Kidney tubule cell (primary cell): ENCODE measurements at regions not wholly inside any gene's neighbourhood (a gene's known extent, or its start where the extent isn't known, plus 50 kb on each side); places are given as distances from the start of the nearest gene placed in this dataset.
A peak's percentile ranks its signal among the peaks of the same experiment; 100 is the strongest.
"Not testable (repeated sequence)": the region's sequence is repeated elsewhere in the genome, so short reads cannot be mapped to it uniquely, and the experiment has no call there.

Source experiments
- DNase-seq: peaks from one replicate; pipeline ENCODE4 v3.0.0-alpha.2; 2018; ENCODE audit warnings: low spot score

DNA sequence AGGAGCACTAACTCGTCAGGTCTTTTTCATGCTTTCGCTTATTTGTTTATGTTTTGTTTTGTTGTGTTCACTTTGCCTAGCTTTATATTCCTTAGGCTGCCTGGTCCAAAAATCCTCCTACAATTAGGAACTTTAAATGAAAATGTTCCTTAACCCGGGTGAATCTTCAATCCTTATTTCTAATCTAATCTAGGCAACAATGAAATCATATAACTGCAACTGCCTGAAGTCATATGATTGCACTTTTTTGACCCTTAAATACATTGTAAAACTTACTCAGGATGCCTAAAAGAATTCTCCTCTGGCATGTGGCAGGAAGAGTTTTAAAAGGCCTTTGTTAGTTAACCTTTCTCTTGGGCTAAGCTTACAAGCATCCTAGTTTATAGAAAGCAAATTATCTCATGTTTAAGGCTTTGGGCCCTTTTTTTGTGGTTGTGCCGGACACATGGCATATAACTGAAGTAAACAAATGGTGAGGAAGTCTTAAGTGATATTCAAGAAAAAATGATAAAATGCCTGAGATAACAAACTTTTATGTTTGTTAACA lies 279.4 kb downstream of the FAT4 start:
- DNase-seq, result no peak

DNA sequence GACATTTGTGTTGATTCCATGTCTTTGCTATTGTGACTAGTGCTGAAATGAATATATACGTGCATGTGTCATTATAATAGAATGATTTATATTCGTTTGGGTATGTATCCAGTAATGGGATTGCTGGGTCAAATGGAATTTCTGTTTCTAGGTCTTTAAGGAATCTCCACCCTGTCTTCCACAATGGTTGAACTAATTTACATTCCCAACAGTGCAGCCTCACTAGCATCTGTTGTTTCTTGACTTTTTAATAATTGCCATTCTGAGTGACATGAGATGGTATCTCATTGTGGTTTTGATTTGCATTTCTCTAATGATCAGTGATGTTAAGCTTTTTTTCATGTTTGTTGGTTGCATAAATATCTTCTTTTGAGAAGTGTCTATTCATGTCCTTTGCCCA lies 291.2 kb downstream of the FAT4 start:
- not testable (repeated sequence) for DNase-seq

DNA sequence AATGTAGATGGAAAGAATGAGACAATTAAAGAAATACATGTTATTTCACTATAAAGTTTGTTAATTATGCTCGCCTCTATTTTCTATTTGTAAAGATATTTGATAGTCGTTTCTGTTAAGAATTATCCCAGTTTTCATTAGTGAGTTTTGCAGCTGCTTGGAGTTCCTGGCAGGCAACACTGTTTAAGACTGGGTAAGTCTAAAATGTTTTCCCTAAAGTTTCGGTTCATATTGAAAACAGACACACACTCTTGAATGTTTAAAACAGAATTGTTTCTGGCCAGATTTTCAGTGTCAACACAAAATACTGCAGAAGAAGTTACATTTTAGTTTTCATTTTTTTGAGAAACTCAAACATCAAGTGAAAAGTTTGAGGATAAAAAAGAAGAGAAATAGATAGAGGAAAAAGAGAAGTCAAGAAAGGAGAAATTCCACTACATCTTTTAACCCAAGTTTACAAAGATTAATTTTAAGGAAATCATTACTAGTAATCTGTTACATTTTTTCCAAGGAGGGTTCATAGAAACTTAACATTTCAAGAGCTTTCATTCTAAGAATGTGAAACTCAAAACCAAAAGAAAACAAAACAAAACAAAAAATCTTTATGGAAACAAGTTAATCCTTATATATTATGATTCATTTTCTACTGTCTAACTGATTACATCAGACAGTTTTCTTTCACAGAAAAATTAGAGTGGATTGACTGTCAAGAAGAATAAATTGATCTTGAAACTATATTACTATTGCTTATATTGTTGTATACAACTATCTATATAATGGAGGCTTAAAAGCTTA lies 305.5 kb downstream of the FAT4 start:
- no peak for DNase-seq

DNA sequence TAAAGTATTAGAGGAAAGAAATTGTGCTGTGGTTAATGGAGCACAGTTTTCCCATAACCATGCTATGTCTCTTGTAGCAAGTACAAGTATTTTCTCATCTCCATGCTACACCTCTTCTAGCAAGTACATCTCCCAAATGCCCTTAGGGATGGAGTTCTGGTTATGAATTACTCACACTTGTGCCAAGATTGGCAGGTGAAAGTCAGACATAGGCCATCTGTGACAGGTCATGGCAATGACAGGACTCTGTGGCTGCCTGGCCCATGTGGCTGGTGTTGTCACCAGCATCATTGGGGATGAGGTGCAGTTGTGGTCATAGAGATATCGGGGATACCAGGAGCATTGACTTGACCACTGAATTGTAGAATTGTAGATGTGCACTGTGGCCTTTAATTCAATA lies 310.2 kb downstream of the FAT4 start:
- no peak for DNase-seq

DNA sequence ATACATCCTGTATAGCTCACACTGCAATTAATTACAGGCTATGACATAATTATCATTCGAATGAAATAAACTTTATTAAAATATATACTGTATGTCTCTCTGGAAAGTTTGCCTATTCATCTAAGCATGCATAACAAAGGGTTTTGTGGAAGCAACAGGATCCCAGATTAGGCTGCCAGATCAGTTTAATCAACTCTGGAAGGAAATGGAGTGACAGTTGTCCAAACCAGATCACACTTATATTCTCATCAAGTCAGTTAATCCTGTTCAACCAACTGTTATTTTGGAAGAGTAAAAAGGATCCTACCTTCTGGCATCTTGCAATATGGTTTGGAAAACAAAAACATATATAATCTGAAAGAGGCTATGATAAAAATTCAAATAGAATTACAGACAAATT lies 312.2 kb downstream of the FAT4 start:
- DNase-seq, result no peak

DNA sequence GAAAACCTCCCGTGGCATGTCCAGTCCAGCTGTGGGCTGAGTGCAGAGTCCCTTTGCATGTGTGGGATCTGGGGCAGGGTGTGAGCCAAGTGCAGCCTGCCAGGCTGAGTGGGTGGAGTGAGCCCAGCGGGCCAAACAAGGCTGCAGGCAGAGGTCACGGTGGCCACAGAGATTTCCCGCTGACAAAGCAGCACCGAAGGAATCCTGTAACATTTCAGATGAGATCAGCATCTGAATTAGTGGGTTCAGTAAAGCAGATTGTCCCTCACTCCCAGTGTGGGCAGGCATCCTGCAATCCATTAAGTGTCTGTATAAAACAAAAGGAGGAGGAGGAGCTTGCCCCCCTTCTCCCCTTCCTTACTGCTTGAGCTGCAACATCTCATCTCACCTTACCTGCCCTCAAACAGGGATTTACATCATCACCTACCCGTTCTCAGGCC lies 324.4 kb downstream of the FAT4 start:
- DNase-seq, result peak; percentile 36

DNA sequence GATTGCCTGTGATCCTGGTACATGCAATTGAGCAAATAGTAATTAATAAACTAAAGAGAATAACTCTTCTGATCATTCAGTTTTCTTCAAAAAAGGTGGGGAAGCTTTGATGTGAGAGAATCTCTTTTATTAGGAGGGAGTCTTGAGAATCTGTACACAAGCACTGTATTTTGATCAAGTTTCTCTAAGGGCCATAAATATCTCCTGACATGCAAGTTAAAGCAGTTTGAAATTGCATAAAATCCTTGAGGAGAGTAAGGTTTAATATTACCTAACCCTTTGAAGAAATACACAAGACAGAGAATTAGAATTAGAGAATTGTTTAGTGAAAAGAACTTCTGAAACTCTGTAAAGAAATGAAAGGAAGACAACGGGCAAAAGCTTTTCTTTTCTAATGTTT lies 326.9 kb downstream of the FAT4 start:
- DNase-seq, result no peak

DNA sequence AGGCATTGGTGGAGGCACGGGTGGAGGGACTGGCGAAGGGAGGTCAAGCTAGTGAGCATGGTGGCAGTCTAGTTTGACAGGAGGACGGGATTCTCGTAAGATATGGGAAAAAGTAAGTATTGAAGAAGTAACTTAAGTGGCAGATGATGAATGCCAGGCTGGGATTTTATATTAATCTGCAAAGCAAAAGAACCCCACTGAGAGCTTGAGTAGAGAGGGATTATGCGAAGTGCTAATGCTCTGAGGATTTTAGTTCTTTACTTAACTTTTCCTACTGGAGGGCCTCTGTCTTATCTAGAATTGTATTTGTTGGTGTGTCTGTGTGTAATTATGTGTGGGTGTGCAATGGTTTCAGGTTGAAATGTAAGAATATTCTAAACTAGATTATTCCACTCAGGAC lies 327.9 kb downstream of the FAT4 start:
- no peak for DNase-seq

DNA sequence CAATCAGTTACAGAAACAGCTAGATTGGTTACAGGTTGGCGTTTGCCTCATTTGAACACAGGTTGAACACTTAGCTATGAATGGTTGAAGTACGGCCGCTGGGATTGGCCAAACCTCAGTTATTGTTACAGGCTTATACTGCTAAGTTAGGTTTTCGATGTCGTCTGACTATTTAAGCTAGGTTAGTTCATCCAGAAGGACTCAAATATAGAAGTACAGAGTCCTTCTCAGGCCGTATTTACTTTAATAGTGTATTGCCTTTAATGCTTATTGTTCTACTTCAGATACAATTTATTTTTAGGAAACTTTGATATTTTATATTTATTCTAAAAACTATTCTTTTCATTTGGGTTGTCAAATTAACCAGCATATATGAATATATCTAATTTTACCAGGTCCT lies 334.7 kb downstream of the FAT4 start:
- no peak for DNase-seq

DNA sequence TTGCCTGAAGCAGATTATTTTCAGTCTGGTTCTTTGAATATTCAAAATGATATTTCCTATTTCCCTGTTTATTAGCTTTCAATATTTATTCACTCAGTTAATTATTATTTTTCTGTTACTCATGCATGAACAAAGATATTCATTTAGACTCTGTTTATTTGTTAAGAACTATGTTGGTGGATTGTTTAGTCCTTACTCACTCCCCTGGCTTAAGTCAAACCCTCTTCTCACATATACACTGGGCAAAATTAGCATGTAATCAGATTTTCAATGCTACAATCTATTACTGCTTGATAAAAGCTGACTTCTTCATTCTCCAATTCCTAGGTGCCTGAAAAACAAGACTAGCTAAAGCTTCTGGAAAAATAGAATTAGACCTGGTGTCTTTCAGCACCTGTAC lies 335.8 kb downstream of the FAT4 start:
- peak; percentile 9 for DNase-seq

DNA sequence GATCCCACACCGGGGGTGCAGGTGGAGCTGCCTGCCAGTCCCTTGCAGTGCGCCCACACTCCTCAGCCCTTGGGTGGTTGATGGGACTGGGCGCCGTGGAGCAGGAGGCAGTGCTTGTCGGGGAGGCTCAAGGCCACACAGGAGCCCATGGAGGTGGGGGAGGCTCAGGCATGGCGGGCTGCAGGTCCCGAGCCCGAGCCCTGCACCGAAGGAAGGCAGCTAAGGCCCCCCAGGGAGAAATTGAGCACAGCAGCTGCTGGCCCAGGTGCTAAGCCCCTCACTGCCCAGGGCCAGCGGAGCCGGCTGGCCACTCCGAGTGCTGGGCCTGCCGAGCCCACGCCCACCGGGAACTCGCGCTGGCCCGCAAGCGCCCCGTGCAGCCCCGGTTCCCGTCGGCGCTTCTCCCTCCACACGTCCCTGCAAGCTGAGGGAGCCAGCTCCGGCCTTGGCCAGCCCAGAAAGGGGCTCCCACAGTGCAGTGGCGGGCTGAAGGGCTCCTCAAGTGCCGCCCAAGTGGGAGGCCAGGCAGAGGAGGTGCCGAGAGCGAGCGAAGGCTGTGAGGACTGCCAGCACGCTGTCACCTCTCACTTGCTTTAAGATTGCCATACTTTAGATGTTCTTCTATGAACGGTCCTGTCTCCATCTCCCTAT lies 337.1 kb downstream of the FAT4 start:
- not testable (repeated sequence) for DNase-seq

DNA sequence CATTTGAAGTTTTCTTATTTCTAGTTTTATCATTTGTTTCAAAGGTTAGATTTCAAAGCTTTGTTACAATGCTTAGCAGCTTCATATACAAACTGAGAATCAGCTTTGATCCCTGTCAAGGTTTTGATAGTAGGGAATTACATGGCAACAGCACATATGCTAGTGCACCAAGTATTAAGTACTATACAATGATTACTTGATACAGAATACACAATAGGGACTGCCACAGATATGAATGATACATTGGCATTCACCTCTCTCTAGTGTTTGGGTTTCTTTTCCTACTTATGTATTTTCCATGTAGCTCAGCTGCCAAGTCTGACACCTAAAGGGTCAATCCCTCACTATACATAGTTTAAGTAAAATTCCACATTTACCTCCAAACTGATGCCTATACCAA lies 344.0 kb downstream of the FAT4 start:
- DNase-seq, result no peak

DNA sequence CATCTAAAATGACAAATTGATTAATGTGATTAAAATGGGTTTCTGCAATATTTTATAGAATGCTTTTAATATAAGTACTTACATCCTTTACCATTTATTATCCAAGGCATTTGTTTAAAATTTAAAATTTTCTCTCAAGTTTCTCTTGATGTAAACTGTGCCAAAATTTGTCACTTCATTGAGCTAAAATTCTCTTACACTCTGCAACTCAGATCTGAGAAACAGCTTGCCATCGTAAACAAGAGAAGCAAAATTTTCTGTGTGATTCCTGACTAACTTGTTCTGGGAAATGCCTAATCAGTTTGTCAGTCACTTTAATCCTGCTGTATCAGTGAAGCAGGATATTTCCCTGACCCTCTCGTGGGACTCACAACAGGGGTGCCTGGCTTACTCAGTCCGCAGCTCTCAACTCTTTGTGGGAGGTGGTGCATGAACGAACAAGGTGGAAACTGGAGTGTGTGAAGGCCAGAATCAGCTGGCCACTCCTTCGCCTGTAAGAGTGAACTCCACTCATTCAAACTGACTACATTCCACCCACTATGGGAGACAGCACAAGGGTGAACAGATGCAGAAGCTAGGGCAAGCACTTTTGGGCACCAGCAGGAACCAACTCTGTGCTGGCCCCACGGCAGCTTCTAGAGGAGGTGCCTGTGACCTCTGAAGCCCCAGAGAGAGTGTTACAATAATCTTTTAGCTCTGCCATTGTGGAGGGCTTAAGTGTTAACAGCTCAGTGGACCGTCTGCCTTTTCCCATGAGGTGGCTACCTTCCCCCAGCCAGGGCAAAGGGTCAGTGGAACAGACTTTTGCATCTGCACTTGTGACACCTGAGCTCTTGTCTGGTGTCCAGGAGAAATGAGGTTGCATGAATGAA lies 349.4 kb downstream of the FAT4 start:
- peak; percentile 2 for DNase-seq

DNA sequence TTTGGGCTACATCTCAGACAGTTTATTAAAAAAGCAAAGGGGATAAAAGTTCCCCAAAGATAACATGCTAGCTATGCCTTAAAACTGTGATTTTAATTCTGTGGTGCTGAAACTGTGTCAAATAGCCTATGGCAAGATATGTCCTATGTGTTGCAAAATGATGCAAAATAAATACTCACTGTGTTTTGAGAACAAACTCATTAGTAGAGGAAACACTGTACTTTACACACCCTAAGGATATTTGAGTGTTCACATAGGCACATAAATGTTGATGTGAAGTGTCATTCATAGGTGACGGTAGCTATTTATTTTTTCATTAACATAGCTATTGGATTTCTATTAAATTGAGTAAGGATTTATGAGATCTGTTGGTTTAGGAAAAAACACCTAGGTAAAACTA lies 351.9 kb downstream of the FAT4 start:
- DNase-seq, result no peak

DNA sequence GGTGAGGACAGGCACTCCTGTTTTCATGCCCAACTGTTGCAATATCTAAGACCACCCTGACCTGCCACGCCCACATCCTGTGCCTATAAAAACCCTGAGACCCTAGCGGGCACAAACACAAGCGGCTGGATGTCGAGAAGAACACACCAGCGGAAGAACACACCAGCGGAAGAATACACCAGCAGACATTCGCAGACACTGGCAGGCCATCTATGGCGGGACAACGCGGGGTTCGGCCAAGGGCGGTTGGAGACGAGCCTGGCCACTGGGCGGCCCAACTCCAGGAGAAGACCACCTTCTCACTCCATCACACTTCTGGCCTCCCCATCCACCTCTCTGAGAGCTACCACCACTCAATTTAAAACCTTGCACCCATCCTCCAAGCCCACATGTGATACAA lies 361.4 kb downstream of the FAT4 start:
- DNase-seq, result no peak

DNA sequence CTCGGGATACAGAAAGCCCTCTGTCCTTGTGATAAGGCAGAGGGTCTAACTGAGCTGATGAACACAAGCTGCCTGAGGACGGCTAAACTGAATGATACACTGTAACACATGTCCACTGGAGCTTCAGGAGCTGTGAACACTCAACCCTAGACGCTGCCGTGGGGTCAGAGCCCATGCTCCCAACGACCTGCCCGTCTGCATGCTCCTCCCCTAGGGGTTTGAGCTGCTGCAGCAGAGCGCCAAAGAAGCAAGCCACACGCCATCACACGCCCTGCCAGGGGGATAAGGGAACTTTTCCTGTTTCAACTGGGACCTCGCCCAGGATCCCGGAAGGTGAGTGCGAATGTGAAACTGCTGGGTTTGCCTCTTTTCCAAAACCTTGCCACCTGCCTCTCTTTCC lies 361.8 kb downstream of the FAT4 start:
- no peak for DNase-seq

DNA sequence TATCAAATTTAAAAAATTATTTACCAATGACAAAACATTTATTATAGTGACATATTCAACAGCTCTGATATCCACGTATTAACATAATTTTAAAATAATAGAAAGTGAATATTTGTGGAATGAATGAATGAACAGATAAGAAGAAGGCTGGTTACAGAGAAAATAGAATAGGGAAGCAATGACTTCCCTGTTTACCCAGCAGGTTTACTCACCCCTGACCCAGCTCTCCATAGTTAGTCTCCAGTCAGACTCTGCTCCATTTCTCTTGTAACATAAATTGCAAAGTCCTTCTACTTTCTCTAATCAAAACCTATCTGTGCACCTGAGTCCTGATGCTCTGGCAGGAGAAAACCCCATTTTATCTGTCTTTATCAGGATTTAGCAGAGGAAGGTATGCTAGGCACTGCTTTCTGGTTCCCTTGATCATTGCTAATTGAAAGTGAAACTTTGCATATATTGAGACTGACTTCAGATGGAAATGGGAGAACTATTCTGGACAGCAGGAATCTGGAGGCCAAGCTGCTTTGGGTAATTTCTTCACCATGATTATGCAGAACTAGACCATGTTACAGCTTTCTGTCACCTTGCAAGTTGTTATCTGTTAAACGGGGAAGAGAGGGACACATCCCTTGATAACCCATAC lies 363.0 kb downstream of the FAT4 start:
- DNase-seq, result peak; percentile 25

DNA sequence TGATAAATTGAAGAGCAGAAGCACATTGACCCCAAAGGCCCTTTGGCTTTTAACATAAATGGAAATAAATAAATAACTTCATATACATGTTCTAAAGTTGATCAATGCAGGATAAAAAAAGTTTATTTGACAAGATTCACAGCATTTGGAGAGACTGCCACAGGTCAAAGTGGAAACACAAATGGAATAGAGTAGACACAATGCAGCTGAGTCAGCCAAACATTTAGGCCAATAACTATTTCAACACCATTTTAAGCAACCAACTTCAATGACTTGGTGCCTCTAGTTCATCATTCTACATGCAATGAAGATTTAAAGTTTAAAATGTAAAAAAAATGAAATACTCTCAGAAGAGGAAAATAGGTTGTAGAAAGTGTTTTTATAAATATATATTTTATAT lies 365.2 kb downstream of the FAT4 start:
- DNase-seq, result no peak

DNA sequence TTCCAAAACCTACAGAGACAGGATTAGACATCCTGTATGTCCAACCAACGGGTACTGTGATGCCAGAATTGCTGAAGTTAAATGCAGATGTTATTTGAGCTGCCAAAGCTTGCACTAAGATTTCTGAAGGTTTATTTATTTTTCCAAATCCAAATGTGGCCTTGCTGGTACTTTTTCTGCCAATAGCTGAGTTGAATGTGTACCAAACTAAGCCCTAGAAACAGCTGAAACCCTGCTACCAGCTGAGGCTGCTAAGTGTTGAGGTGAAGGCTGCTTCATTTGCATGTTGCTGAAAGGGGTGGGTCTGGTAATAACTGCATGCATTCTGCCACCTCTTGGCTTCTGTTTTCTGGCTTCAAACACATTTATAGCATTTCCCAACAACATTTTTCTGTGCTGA lies 366.5 kb downstream of the FAT4 start:
- DNase-seq, result no peak

DNA sequence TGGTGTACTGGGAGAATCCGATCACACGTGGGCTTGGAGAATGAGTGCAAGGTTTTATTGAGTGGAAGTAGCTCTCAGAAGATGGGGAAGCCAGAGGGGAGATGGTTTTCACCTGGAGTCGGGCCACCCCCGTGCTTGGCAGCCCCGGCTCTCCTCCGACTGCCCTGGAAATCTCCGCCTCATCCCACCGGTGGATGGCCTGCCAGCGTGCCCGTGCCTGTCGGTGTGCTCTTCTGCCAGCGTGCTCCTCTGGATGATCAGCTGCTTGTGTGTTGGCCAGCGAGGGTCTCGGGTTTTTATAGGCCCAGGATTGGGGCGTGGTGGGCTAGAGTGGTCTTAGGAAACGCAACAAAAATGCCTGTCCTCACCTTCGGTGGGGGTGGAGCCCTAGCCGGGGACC lies 368.0 kb downstream of the FAT4 start:
- DNase-seq, result no peak

DNA sequence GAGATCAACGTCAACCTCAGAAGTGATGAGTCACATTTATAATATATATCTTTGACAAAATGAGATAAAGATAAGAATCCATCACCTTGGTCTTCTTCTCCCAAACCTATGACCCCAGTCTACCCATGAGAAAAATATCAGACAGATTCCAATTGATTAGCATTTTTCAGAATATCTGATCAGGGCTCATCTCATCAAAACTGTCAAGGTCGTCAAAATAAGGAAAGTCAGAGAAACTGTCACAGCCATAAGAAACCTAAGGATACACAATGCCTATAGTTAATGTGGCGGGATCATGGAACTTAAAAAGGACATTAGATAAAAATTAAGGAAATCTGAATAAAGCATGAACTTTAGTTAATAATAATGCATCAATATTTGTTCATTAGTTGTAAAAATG lies 374.1 kb downstream of the FAT4 start:
- no peak for DNase-seq

DNA sequence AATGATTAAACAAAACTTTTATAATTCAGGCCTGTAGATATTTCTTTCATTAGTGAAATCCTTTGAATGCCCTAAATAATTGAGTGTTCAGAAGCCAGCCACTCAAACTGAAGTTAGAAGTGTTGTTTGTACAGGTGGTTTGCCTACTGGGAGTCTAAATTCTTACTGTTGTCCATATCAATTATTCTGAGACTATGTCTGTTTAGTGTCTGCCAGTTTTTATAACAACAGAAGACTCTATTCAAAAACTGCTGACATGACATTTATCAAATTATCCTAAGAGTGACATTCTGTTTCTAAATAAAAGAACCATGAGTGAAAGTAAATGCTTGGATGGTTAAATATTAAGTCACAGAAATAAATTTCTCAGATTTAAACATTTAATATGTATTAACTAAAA lies 375.1 kb downstream of the FAT4 start:
- DNase-seq, result no peak
